ENCODE measurements at regions not wholly inside any gene's neighbourhood (a gene's known extent, or its start where the extent isn't known, plus 50 kb on each side); places are given as distances from the start of the nearest gene placed in this dataset.
"Not testable (repeated sequence)": the region's sequence is repeated elsewhere in the genome, so short reads cannot be mapped to it uniquely, and the experiment has no call there.

DNA sequence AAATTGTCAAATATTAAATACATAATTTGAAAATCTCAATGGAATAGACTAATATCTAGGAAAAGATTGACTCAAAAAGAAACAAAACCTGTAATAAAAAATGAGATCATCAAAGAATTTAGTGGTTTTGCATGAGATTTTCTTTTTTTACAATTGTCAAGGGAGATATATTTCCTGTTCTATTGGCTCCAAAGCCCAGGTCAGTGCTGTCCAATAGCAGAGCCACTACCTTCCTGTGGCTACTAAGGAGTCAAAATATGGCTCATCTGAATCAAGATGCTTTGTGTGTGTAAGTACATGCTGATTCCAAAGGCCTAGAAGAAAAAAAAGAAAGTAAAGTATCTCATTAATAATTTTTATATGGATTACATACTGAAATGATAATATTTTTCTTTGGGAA, 191.9 kb downstream of the C7orf25 start:
- no peak for DNase-seq (ENCODE audit: low read depth)
- H3K4me3 ChIP-seq (ENCODE audit: low read depth, low read length): no peak overlapping the region
- TF ChIP-seq, protein P1, sequence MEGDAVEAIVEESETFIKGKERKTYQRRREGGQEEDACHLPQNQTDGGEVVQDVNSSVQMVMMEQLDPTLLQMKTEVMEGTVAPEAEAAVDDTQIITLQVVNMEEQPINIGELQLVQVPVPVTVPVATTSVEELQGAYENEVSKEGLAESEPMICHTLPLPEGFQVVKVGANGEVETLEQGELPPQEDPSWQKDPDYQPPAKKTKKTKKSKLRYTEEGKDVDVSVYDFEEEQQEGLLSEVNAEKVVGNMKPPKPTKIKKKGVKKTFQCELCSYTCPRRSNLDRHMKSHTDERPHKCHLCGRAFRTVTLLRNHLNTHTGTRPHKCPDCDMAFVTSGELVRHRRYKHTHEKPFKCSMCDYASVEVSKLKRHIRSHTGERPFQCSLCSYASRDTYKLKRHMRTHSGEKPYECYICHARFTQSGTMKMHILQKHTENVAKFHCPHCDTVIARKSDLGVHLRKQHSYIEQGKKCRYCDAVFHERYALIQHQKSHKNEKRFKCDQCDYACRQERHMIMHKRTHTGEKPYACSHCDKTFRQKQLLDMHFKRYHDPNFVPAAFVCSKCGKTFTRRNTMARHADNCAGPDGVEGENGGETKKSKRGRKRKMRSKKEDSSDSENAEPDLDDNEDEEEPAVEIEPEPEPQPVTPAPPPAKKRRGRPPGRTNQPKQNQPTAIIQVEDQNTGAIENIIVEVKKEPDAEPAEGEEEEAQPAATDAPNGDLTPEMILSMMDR (IDR thresholded peaks at IDR 0.05; ENCODE audit: low read depth, low read length, missing control alignments): no peak

DNA sequence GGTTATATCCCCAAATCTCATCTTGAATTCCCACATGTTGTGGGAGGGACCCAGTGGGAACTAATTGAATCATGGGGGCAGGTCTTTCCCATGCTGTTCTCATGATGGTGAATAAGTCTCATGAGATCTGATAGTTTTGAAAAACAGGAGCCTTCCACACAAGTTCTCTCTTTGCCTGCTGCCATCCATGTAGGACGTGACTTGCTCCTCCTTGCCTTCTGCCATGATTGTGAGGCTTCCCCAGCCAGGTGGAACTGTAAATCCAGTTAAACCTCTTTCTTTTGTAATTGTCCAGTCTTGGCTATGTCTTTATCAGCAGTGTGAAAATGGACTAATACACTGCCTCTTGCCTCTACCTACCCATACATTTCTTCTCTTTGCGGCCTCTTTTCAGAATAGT, 193.4 kb downstream of the C7orf25 start:
- not testable (repeated sequence) for H3K4me3 ChIP-seq (ENCODE audit: low read depth, low read length); DNase-seq (ENCODE audit: low read depth)

DNA sequence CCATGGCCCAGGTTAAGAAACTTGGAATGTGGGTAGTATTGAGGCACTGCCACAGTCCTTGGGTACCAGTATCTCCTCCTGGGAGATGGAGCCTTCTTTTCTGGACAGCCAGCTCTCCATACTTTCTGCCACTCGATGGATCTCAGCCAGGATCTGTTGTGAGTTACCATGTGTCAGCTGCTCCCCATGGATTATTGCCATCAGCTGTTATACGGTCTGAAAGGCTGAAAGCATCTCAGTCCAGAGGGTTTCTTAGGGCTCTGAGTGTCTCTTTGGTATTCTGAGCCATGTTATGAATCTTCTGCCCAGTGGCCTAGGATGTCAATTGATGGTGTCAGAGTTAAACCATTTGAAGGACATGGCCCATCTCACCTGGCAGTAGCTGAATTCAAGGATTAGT, 197.5 kb downstream of the C7orf25 start:
- TF ChIP-seq, protein P1 (IDR thresholded peaks at IDR 0.05; ENCODE audit: low read depth, low read length, missing control alignments): no peak
- no peak overlapping the region for H3K4me3 ChIP-seq (ENCODE audit: low read depth, low read length)
- DNase-seq (ENCODE audit: low read depth): no peak

DNA sequence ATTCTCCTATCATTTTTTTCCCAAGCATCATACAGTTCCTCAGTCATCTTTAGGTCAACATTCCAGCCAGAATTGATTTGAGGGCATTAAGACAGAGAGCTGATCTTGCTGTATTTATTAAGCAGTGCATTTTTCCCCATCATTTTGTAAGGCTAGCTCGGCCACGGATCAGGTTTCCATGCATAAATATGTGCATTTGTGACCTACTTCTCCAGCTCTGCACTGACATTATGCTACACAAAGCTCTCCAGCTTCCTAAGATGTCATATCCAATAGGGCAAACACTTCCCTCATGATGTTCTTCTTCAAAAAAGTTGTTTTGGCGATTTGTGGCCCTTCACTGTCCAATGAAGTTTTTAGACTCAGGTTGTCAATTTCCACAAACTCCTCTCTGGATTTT, 202.6 kb downstream of the C7orf25 start:
- H3K4me3 ChIP-seq (ENCODE audit: low read depth, low read length): no peak overlapping the region
- no peak for DNase-seq (ENCODE audit: low read depth)
- TF ChIP-seq, protein P1 (IDR thresholded peaks at IDR 0.05; ENCODE audit: low read depth, low read length, missing control alignments): no peak

DNA sequence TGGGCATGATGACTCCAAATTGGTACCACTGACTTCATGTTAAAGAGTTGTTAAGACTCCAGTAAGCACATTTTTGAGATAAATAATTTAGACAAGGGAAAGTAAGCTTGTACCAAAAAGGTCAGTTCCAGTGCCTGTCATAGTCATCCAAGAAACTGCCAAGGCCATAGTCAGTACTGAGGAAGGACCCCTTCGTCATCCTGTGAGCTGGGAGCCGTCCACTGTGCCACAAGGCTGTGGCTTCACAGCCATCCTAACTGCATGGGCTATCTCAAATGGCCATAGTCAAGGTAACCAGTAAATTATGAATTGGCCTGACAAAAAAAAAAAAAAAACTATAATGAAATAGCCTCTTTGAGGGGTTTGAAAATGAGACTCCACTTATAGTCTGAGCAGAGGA, 207.2 kb downstream of the C7orf25 start:
- TF ChIP-seq, protein P1 (IDR thresholded peaks at IDR 0.05; ENCODE audit: low read depth, low read length, missing control alignments): no peak
- no peak overlapping the region for H3K4me3 ChIP-seq (ENCODE audit: low read depth, low read length)
- DNase-seq (ENCODE audit: low read depth): no peak

DNA sequence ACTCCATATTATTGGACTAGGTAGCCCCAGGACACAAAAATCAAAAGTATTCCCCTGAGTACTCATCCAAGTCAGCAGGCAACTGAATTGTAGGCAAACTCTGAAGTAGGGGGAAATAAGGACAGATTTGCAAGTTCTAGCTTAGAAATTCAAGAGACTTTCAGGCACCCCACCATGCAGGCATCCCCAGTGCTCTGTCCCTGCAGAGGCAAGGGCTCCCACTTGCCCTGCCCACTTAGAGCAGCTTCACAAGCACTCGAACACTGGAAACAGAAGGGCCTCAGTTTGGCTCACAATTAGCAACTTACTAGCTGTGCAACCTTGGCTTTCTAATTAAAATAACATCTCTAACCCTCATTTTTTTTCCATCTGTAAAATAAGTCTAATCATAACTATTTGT, 209.2 kb downstream of the C7orf25 start:
- TF ChIP-seq, protein P1 (IDR thresholded peaks at IDR 0.05; ENCODE audit: low read depth, low read length, missing control alignments): no peak
- no peak for DNase-seq (ENCODE audit: low read depth)
- no peak overlapping the region for H3K4me3 ChIP-seq (ENCODE audit: low read depth, low read length)

DNA sequence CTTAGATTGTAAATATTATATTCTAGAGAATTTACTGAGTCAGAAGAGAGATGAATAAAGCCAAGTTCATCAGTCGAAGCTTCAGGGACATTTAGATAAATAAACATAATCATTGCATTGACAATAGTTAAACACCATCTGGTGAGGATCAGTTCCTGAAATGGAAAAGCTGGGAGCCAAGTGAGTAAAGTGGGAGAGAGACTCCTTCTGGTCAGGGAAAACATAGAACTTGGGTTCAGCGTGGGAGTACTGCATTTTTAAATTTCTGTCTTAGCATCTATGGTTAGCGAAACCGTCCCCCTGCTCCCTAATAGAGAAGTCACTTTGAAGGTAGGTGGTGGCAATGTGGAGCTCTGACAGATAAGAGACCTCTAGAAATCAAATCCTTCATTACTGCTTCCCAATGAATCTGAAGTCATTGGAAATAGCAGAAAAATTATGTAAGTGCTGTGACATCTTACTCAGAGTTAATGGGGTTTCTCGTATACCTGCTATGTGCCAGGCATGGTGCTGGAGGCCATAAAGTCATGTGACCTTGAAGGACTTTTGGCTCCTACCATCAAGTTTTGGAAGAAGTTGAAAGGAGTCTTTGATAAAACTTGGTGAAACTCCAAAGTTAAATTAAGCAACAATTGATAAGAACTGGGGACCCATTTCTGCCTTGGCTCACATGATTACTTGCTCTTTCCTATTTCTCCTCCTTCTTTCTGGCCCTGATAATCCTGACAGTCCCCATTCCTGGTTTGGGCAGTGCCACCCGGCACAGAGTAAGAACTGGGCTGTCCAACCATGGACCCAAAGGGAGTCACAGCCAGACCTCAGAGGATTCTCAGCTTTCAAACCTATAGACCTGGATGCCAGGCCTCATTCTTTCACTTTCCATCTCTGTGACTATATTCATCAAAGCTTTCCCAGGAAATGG, 211.2 kb downstream of the C7orf25 start:
- no peak for DNase-seq (ENCODE audit: low read depth)
- TF ChIP-seq, protein P1 (IDR thresholded peaks at IDR 0.05; ENCODE audit: low read depth, low read length, missing control alignments): no peak
- no peak overlapping the region for H3K4me3 ChIP-seq (ENCODE audit: low read depth, low read length)

Data from GM12864 (cell line).